IMR-90 (cell line): ENCODE measurements at regions not wholly inside any gene's neighbourhood (a gene's known extent, or its start where the extent isn't known, plus 50 kb on each side); places are given as distances from the start of the nearest gene placed in this dataset.
"Not testable (repeated sequence)": the region's sequence is repeated elsewhere in the genome, so short reads cannot be mapped to it uniquely, and the experiment has no call there.

Experiments
- ATAC-seq: fragments of 200-7000 bp; cut with Tn5 transposase; 2 replicates; pipeline ENCODE4 v1.9.1; 2020; ENCODE audit warnings: low read depth, mild to moderate bottlenecking, moderate library complexity
- BruUV-seq: library from RNA; stranded (reverse); fragments of 400-500 nt; replicated peaks from 2 replicates; lab custom pipeline; 2021; lab: Mats Ljungman, UMichigan
- CTCF ChIA-PET: fragments of 300-600 bp; formaldehyde crosslinking; extraction: SDS; loops from one replicate; lab custom pipeline; 2021; ENCODE audit warnings: antibody characterized with exemption; lab: Yijun Ruan, JAX
- POLR2A ChIA-PET: fragments of 300-600 bp; sonication (Branson Sonifier 250); formaldehyde crosslinking; loops from one replicate; lab custom pipeline; 2022; ENCODE audit warnings: antibody characterized with exemption; ENCODE audit not compliant: unreplicated experiment; lab: Charles Lee
- DNase-seq: peaks from one replicate; pipeline ENCODE4 v3.0.0; 2013
- H2AFZ ChIP-seq: replicated peaks from 2 replicates; pipeline ENCODE3; 2013; ENCODE audit warnings: low read length, mild to moderate bottlenecking; ENCODE audit not compliant: poor library complexity
- H2AK5ac ChIP-seq: 2 replicates; pipeline ENCODE4 v1.6.1; 2013; ENCODE audit warnings: low read depth, low read length, inconsistent platforms
- H2AK9ac ChIP-seq: replicated peaks from 2 replicates; pipeline ENCODE3; 2013; ENCODE audit warnings: mild to moderate bottlenecking, low read depth, low read length, moderate library complexity; ENCODE audit not compliant: poor library complexity
- H2BK120ac ChIP-seq: 2 replicates; pipeline ENCODE4 v1.6.1; 2013; ENCODE audit warnings: low read depth, low read length, inconsistent platforms
- H2BK15ac ChIP-seq: 3 replicates; pipeline ENCODE4 v1.6.1; 2013; ENCODE audit warnings: low read depth, low read length, inconsistent platforms
- H2BK20ac ChIP-seq: 2 replicates; pipeline ENCODE4 v1.6.1; 2013; ENCODE audit warnings: low read depth, mild to moderate bottlenecking, inconsistent platforms, low read length, moderate library complexity
- H2BK5ac ChIP-seq: 2 replicates; pipeline ENCODE4 v1.6.1; 2013; ENCODE audit warnings: mild to moderate bottlenecking, low read depth, low read length, inconsistent platforms; ENCODE audit not compliant: poor library complexity, severe bottlenecking
- H3K14ac ChIP-seq: replicated peaks from 2 replicates; pipeline ENCODE4 v1.6.1; 2013; ENCODE audit warnings: low read depth, low read length, inconsistent platforms
- H3K18ac ChIP-seq: 2 replicates; pipeline ENCODE4 v1.6.1; 2013; ENCODE audit warnings: low read depth, low read length, control low read depth
- H3K23ac ChIP-seq: 2 replicates; pipeline ENCODE4 v1.6.1; 2013; ENCODE audit warnings: low read depth, low read length, inconsistent platforms
- H3K27ac ChIP-seq: 2 replicates; pipeline ENCODE4 v1.5.1; 2013; ENCODE audit warnings: mild to moderate bottlenecking, control low read depth, low read length; ENCODE audit not compliant: insufficient read depth
- H3K27me3 ChIP-seq: 2 replicates; pipeline ENCODE4 v1.6.1; 2013; ENCODE audit warnings: low read length; ENCODE audit not compliant: control insufficient read depth, insufficient read depth
- H3K36me3 ChIP-seq: 2 replicates; pipeline ENCODE4 v1.6.1; 2013; ENCODE audit warnings: low read length, mixed read lengths; ENCODE audit not compliant: control insufficient read depth, insufficient read depth
- H3K4ac ChIP-seq: 2 replicates; pipeline ENCODE4 v1.6.1; 2013; ENCODE audit warnings: low read depth, low read length, inconsistent platforms
- H3K4me1 ChIP-seq: 2 replicates; pipeline ENCODE4 v1.6.1; 2013; ENCODE audit warnings: low read length, mixed read lengths; ENCODE audit not compliant: control insufficient read depth, insufficient read depth
- H3K4me2 ChIP-seq: 2 replicates; pipeline ENCODE4 v1.6.1; 2013; ENCODE audit warnings: low read depth, mild to moderate bottlenecking, control low read depth, low read length, moderate library complexity
- H3K4me3 ChIP-seq: 2 replicates; pipeline ENCODE4 v1.5.1; 2013; ENCODE audit warnings: low read depth, mild to moderate bottlenecking, control low read depth, low read length, moderate library complexity; ENCODE audit not compliant: insufficient read depth
- H3K56ac ChIP-seq: 2 replicates; pipeline ENCODE4 v1.6.1; 2013; ENCODE audit warnings: low read length, inconsistent platforms; ENCODE audit not compliant: insufficient read depth; ENCODE audit errors: extremely low read depth
- H3K79me1 ChIP-seq, 2 experiments: 2 replicates each; pipeline ENCODE4 v1.6.1; 2013; ENCODE audit warnings: low read length in 2 of 2, inconsistent platforms in 1 of 2, low read depth in 1 of 2
- H3K9ac ChIP-seq: 2 replicates; pipeline ENCODE4 v1.6.1; 2013; ENCODE audit warnings: low read depth, low read length, control low read depth
- H3K9me1 ChIP-seq: 2 replicates; pipeline ENCODE4 v1.6.1; 2013; ENCODE audit warnings: low read length, inconsistent platforms; ENCODE audit not compliant: insufficient read depth
- H3K9me3 ChIP-seq: 2 replicates; pipeline ENCODE4 v1.6.1; 2013; ENCODE audit warnings: low read length; ENCODE audit not compliant: control insufficient read depth, insufficient read depth
- H4K20me1 ChIP-seq: 2 replicates; pipeline ENCODE4 v1.6.1; 2013; ENCODE audit warnings: low read length, inconsistent platforms; ENCODE audit not compliant: insufficient read depth
- H4K5ac ChIP-seq: 2 replicates; pipeline ENCODE4 v1.6.1; 2013; ENCODE audit warnings: mild to moderate bottlenecking, low read depth, low read length, control low read depth
- H4K8ac ChIP-seq, 2 experiments: 2 replicates each; pipeline ENCODE4 v1.6.1; 2013; ENCODE audit warnings: low read depth in 2 of 2, low read length in 2 of 2, control low read depth in 1 of 2, inconsistent platforms in 1 of 2
- H4K91ac ChIP-seq: 2 replicates; pipeline ENCODE4 v1.6.1; 2013; ENCODE audit warnings: low read depth, low read length, inconsistent platforms; ENCODE audit not compliant: insufficient read depth
- WGBS, 2 experiments: methylation state at CpG; one replicate each; pipeline versions ENCODE4 v1.1.5 to v1.1.7; 2013; ENCODE audit warnings: missing lambda C conversion rate in 2 of 2; ENCODE audit not compliant: insufficient read length in 1 of 2; ENCODE audit errors: extremely low coverage in 2 of 2; 5-methylcytosine and 5-hydroxymethylcytosine counted together
- dilution Hi-C: fragments of 300-500 bp; cut with HindIII; formaldehyde crosslinking; loops from one replicate; pipeline ENCODE4 v1.14.3; 2018; ENCODE audit warnings: low sequenced_read_pairs; ENCODE audit not compliant: unreplicated experiment
- in situ Hi-C: fragments of 300-500 bp; cut with MboI; formaldehyde crosslinking; loops from 3 replicates; pipeline ENCODE4 v1.14.3; 2019; ENCODE audit warnings: low sequenced_read_pairs, inconsistent platforms, mixed read lengths
- intact Hi-C: fragments of 100-400 bp; cut with micrococcal nuclease; formaldehyde crosslinking; loops from 2 replicates; pipeline ENCODE4 v1.10.0; 2022

GRCh38 chr22:34625892-34626291, 440.1 kb upstream of the ISX start:
- H4K8ac ChIP-seq, BruUV-seq, H3K23ac ChIP-seq, H3K27ac ChIP-seq, H3K9ac ChIP-seq, H3K4me3 ChIP-seq, H3K79me1 ChIP-seq, H3K4me2 ChIP-seq, H2AK9ac ChIP-seq, H3K27me3 ChIP-seq, H4K91ac ChIP-seq, H3K36me3 ChIP-seq, H4K5ac ChIP-seq, CTCF ChIA-PET, DNase-seq, in situ Hi-C loops, H3K18ac ChIP-seq, ATAC-seq, H2BK120ac ChIP-seq, H2BK20ac ChIP-seq, H2AFZ ChIP-seq, H3K14ac ChIP-seq, POLR2A ChIA-PET, H3K4ac ChIP-seq, H3K56ac ChIP-seq, H3K9me1 ChIP-seq, intact Hi-C loops, dilution Hi-C loops, H3K4me1 ChIP-seq, H2BK5ac ChIP-seq, H2AK5ac ChIP-seq, H2BK15ac ChIP-seq, H4K20me1 ChIP-seq: not testable (repeated sequence)
- peaks cover 19% of the 10 kb centered on the region for H3K9me3 ChIP-seq
- WGBS, 2 experiments, result no CpG with 5 or more reads among the region's 30 CpGs
